ENCODE measurements at regions not wholly inside any gene's neighbourhood (a gene's known extent, or its start where the extent isn't known, plus 50 kb on each side); places are given as distances from the start of the nearest gene placed in this dataset.

GRCh38 chr10:42987575-42987974 lies 89.3 kb upstream of the RET start:
- no peak for TF ChIP-seq CTCF (IDR thresholded peaks at IDR 0.05)
- no peak for DNase-seq
- Mint-ChIP-seq H3K9me3 (no peaks in the 10 kb centered on the region; the same call in 1 of the 2 replicates), H3K36me3 (ENCODE audit: low read depth) (no peaks in the 10 kb centered on the region), H3K4me1 (ENCODE audit: low read depth) (no peaks in the 10 kb centered on the region), H3K27me3 (ENCODE audit: insufficient read depth) (peaks cover 12% of the 10 kb centered on the region), H3K4me3 (no peak overlapping the region), H3K27ac (no peak overlapping the region)

GRCh38 chr10:42988069-42988468 lies 88.8 kb upstream of the RET start:
- H3K4me3 Mint-ChIP-seq, result no peak overlapping the region
- no peaks in the 10 kb centered on the region for H3K36me3 Mint-ChIP-seq (ENCODE audit: low read depth)
- no peak for DNase-seq
- no peak overlapping the region for H3K27ac Mint-ChIP-seq
- H3K4me1 Mint-ChIP-seq (ENCODE audit: low read depth), result no peaks in the 10 kb centered on the region
- peaks cover 8% of the 10 kb centered on the region for H3K27me3 Mint-ChIP-seq (ENCODE audit: insufficient read depth)
- no peaks in the 10 kb centered on the region; the same call in 1 of the 2 replicates for H3K9me3 Mint-ChIP-seq
- TF ChIP-seq CTCF (IDR thresholded peaks at IDR 0.05), result no peak

- TF ChIP-seq CTCF (IDR thresholded peaks at IDR 0.05), result no peak
- no peak overlapping the region for H3K27ac Mint-ChIP-seq
- H3K36me3 Mint-ChIP-seq (ENCODE audit: low read depth), result no peaks in the 10 kb centered on the region
- no peak overlapping the region for H3K4me3 Mint-ChIP-seq
- H3K27me3 Mint-ChIP-seq (ENCODE audit: insufficient read depth), result peaks cover 7% of the 10 kb centered on the region
- no peaks in the 10 kb centered on the region; the same call in 1 of the 2 replicates for H3K9me3 Mint-ChIP-seq
- DNase-seq, result no peak
- H3K4me1 Mint-ChIP-seq (ENCODE audit: low read depth), result no peaks in the 10 kb centered on the region
Measured at GRCh38 chr10:42988517-42989395, 88.1 kb upstream of the RET start.

- H3K36me3 Mint-ChIP-seq (ENCODE audit: low read depth), result no peaks in the 10 kb centered on the region
- DNase-seq, result no peak
- TF ChIP-seq CTCF (IDR thresholded peaks at IDR 0.05), result no peak
- no peaks in the 10 kb centered on the region; the same call in 1 of the 2 replicates for H3K9me3 Mint-ChIP-seq
- H3K4me1 Mint-ChIP-seq (ENCODE audit: low read depth), result no peaks in the 10 kb centered on the region
- peaks cover 7% of the 10 kb centered on the region for H3K27me3 Mint-ChIP-seq (ENCODE audit: insufficient read depth)
- no peak overlapping the region for H3K4me3 Mint-ChIP-seq
- no peak overlapping the region for H3K27ac Mint-ChIP-seq
Measured at GRCh38 chr10:42989481-42989921, 87.4 kb upstream of the RET start.

- no peaks in the 10 kb centered on the region for H3K36me3 Mint-ChIP-seq (ENCODE audit: low read depth)
- H3K27ac Mint-ChIP-seq, result no peak overlapping the region
- H3K27me3 Mint-ChIP-seq (ENCODE audit: insufficient read depth), result peaks cover 3% of the 10 kb centered on the region
Measured at GRCh38 chr10:42990016-42990720, 86.7 kb upstream of the RET start.

More at GRCh38 chr10:42990016-42990720, 86.7 kb upstream of the RET start:
- Mint-ChIP-seq H3K4me1 (ENCODE audit: low read depth) (no peaks in the 10 kb centered on the region), H3K4me3 (no peak overlapping the region), H3K9me3 (no peaks in the 10 kb centered on the region; the same call in 1 of the 2 replicates)
- no peak for DNase-seq
- TF ChIP-seq CTCF (IDR thresholded peaks at IDR 0.05), result no peak
